ENCODE measurements at regions not wholly inside any gene's neighbourhood (a gene's known extent, or its start where the extent isn't known, plus 50 kb on each side); places are given as distances from the start of the nearest gene placed in this dataset.
"Not testable (repeated sequence)": the region's sequence is repeated elsewhere in the genome, so short reads cannot be mapped to it uniquely, and the experiment has no call there.

DNA sequence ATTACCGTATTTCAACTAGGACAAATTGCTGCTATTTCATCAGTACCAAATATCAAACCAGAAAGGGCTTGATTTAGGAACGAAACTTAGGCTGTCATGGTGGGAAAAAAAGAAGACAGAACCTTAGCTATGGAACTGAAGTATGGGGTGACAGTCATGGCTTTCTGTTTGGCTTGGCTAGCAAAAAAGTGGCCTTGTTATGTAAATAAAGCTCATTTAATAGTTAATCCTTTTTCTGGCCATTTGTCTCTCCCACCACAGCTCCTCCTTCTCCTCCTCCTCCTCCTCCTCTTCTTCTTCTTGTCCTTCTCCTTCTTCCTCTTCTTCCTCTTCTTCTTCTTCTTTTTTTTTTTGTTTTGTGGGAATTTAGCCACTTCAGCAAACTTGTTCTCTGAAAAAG lies 434.7 kb upstream of the NDST4 start:
- DNase-seq, result no peak

DNA sequence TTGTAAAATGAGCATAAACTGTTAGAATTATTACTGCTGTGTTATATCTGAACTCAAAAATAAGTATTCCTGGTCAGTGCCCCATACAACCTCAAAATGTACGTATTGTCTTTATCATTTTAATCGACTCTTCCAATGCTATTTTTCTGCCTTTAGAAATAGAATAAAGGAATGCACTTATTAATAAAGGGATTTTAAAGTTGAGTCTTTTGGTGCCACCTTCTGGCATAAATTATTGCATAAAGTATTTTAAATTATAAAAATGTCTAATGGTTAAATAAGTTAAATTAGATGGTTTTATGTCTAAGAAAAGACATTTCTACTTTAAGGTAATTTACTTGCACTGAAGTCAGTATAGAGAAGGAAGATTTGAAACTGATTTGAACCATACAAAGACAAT lies 424.0 kb upstream of the NDST4 start:
- no peak for DNase-seq

DNA sequence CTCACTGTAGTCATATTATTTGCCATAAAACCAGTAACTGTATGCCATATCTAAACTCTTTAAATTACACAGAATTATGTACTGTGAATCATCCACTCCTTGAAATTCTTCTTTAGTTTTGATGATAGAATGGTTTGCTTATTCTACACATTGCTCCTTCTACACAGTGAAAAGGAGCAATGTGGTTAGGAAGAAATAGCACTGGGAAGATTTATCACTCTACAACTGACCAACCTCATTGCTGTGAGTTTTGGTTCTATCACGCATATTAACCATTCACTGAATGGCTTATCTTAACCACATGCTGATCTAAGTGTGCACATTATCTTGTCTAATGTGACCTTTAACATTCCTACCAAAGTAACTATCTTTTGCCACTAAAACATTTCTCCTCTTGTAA lies 415.7 kb upstream of the NDST4 start:
- DNase-seq, result no peak

DNA sequence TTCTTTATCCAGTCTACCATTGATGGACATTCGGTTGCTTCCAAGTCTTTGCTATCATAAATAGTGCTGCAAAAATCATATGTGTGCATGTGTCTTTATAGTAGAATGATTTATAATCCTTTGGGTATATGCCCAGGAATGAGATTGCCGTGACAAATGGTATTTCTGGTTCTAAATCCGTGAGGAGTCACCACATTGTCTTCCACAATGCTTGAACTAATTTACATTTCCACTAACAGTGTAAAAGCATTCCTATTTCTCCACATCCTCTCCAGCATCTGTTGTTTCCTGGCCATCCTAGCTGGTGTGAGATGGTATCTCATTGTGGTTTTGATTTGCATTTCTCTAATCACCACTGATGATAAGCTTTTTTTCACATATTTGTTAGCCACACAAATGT lies 406.1 kb upstream of the NDST4 start:
- DNase-seq, result not testable (repeated sequence)

DNA sequence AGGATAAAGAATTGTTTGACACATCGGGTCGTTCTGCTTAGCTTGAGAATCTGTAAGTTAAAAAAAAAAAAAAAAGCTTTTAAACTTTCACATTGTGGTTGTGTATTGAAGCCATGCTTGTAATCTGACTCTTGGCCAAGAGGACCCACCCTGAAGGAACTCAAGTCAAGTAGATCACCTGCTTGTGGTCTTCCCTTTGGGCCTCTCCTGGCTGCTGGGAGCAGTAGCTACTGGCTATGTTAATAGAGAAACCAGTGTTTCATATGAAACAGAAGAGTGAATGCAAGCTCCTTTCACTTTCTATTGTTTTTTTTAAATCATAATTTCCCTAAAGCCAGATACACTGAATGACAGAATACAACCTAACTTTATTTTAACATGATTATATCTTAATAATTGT lies 402.4 kb upstream of the NDST4 start:
- no peak for DNase-seq

DNA sequence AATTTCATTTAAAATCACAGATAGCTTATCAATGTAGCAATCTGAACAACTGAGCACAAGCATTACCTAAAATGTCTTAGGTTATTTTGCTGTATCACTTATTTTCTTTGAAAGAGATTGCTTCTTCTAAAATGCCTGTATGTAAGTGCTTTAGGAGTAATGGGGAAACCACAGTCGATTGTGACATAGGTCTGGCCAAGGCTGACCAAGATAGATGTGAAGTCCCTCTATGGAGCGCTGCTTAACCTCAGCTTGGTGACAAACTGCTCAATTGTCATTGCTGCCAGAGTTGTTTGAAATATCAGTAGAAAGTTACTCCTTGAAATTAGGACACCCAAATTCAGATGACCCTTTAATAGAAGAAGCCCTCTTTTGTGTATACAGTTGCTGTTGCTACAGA lies 401.9 kb upstream of the NDST4 start:
- DNase-seq, result no peak

DNA sequence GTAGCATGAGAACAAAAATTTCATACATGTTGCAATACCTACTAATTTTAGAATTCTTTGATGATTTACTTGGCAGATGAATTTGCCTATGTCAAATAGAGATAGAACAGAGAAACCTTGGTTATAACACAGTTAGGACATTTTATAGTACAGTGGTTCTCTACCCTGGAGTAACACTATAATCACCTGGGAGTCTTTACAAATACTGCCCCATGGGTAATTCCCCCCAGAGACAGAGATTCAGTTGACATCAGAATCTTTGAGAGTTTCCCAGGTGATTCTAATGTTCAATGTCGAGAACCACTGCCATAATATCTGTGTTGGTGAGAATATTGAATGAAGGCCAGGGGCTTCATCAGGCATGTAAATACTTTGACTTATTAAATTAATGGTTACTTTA lies 401.3 kb upstream of the NDST4 start:
- no peak for DNase-seq

DNA sequence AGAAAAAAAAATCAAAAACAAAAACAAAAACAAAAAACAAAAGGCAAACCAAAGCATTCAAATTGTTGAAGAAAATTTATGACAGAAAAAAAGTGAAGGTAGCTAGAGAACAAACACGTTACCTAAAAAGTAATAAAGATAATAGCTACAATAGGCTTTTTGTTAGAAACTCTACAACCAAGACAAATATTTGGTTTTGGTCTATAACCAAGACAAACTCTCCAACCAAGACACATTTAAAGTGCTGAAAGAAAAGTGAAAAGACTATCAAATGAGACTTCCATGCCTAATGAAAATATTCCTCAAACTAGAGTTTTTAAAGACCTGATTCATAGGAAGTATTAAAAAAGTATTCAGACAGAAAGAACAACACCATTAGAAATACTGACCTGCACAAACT lies 391.9 kb upstream of the NDST4 start:
- no peak for DNase-seq

DNA sequence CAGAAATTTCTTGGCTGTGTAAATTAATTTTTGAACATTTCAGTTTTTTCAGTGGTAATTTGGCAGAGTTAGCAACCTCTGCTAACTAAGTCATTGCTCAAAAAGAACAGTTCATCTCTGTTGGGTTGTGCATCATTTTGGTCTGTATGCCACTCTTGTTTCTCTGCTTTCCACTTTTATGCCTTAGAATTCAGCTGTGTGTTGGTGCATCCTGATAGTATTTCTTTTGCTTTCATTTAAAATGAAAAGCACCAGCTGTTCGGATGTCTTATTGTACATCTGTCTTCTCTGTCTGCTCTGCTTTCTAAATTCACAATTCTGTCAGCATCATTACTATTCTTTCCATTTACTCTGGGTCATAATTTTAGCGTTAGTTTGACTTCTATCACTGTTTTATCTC lies 388.2 kb upstream of the NDST4 start:
- no peak for DNase-seq

DNA sequence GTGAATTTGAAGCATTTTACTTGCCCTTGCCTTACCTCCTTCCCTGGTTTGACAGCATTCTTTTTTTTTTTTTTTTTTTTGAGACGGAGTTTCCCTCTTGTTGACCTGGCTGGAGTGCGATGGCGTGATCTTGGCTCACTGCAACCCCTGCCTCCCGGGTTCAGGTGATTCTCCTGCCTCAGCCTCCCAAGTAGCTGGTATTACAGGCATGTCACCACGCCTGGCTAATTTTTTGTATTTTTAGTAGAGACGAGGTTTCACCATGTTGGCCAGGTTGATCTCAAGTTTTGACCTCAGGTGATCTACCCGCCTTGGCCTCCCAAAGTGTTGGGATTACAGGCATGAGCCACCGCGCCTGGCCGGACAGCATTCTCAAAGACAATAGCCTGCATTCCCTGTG lies 380.4 kb upstream of the NDST4 start:
- DNase-seq, result not testable (repeated sequence)

DNA sequence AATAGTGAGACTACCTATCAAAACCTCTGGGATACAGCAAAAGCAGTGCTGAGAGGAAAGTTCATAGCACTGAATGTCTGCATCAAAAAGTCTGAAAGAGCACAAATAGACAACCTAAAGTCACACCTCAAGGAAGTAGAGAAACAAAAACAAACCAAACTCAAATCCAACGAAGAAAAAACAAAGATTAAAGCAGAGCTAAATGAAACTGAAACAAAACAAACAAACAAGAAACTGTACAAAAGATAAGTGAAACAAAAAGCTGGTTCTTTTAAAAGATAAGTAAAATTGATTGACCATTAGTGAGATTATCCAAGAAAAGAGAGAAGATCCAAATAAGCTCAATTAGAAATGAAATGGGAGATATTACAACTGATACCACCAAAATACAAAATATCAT lies 378.3 kb upstream of the NDST4 start:
- no peak for DNase-seq

DNA sequence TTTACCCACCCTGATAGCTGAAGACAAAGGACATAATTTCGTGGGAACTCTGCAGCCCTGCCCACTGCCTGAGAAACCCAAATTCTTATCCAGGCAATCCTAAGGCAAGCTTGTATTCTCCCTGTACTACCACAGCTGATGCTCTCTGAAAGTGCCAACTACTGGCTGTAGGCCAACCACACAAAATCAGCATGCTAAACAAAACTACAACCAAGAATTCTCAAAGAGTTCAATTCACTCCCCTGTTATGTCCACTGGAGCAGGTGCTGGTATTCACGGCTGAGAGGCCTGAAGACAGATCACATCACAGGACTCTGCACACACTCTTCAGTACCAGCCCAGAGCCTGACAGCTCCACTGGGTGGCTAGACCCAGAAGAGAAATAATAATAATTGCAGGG lies 375.9 kb upstream of the NDST4 start:
- no peak for DNase-seq

DNA sequence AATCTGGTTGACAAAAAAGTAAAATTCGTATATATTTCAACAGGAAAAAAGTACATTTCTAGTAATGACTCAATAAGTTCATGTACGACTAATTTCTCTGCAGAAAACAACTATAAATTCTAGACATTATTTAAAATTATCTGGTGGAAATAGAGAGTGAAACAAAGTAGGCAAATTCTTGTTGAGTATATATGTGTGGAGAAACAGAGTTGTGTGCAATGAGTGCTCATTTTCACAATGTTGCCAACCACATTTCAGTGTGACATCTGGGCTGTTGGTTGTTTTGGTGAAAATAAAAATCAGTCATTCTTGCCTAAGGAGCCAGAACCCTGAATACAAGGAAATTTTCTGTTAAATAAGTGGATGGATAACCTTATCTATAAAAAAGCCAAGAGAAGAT lies 372.0 kb upstream of the NDST4 start:
- DNase-seq, result no peak

DNA sequence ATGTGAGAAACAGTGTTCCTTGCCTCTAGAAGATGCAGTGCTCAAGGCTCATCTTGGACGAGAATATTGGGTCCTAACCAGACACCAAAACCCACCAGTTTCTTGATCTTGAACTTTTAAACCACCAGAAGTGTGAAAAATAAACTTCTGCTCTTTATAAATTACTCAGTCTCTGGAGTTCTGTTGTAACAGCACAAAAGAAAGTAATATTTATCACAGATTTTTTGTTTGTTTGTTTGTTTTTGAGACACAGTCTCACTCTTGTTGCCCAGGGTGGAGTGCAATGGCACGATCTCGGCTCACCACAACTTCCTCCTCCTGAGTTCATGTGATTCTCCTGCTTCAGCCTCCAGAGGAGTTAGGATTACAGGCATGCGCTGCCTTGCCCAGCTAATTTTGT lies 371.1 kb upstream of the NDST4 start:
- no peak for DNase-seq

DNA sequence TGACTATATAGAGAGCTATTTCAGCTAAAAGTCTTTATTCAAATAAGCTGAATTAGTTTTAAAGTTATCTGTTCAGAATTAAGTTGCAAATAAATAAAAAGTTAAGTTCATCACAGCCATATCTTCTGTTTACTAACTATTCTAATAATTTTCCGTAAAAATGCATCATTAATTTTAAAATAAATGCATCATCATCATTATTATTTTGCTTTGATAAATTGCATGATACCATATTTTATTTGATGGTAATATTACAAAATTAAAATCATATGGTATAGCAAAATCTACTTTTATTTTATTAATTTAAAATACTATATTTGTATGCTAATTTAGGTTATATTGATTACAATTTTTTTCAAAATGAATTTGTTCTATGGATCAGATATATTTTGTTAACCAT lies 357.3 kb upstream of the NDST4 start:
- no peak for DNase-seq

DNA sequence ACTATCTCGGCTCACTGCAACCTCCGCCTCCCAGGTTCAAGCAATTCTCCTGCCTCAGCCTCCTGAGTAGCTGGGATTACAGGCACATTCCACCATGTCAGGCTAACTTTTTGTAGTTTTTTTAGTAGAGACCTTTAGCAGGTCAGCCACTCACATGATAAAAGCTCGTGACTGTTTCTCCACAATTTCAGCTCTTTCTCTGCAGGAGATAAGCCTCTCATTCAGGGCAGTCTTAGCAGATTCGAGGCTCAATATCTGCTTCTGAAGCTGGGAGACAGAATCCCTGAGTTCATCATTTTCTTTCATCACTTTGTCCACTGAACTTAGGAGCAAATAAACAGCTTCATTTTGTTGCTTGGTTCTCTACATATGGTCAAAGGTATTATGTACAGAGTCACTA lies 345.9 kb upstream of the NDST4 start:
- DNase-seq, result not testable (repeated sequence)

DNA sequence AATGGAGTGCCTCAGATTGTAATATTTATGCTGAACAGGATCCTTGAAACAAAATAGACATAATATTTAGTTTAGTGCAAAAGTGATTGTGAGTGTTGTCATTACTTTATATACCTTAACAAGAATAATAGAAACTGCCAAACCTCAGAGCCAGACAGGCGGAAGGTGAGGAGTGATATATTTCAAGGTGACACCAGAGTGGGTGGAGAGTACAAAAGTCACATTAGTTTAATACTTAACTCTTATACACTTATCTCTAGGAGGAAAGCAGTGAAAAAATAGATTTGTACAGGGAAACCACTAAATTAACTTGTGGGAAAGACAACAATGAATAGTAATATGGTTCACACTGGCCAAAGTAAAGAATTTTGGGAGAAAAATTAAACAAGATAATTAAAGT lies 342.8 kb upstream of the NDST4 start:
- no peak for DNase-seq

DNA sequence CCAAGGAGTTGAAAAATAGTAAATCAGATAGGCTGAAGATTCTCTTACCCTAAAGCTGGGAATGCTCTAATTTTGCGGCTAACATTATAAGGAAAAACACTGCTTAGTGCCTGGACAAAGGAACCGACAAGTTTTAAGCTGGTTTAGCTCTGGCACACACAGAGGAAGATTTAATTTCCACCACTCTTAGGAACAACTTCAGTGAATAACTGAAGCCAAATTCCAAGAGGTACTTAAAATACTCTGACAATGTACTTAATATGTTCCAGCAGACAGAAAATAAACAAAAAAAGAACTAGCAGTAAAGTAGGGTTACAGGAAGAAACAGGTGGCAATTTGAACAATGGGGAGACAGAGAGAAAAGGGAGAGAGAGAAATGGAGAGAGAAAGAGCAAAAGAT lies 340.8 kb upstream of the NDST4 start:
- no peak for DNase-seq

DNA sequence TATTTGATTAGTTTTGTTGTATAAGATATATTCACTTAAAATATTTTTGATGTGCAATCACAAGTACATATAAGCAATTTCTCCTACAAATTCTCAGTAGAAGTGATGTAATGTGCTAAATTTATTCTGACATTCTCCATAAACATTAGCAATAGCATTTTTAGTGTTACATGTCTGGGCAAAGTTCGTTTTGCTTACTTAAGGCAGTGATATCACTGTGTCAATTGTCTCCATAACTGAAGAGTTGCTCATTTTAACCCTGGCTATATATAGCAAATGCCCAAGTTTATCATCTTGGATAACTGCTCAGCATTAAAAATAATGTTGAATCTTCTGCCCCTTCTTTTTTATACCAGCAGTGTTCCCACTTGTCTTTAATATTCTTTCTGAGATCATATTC lies 340.0 kb upstream of the NDST4 start:
- DNase-seq, result no peak

DNA sequence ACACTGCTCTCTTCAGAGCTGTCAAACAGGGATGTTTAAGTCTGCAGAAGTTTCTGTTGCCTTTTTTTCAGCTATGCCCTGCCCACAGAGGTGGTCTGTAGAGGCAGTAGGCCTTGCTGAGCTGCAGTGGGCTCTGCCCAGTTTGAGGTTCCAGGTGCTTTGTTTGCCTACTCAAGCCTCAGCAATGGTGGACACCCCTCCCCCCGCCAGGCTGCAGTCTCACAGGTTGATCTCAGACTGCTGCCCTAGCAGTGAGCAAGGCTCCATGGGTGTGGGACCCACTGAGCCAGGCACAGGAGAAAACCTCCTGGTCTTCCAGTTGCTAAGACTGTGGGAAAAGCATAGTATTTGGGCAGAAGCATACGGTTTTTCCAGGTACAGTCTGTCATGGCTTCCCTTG lies 338.8 kb upstream of the NDST4 start:
- not testable (repeated sequence) for DNase-seq

DNA sequence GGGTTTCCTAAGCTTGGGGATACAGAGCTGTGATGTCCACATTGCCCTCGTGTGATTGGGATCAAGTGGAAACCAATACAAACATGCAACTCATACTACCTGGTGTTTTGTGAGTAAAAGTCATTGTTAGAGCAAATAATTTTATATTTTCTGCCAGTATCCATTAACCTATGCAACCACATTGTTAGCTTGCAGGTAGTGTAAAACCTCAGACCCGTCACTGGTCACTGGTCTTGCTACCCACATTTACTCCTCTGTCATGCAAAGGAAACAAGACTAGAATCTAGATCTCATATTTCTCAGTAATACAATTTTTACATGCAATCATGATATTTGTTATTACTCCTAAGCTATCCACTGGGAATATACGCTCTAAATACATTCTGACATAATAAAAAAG lies 324.3 kb upstream of the NDST4 start:
- DNase-seq, result no peak

DNA sequence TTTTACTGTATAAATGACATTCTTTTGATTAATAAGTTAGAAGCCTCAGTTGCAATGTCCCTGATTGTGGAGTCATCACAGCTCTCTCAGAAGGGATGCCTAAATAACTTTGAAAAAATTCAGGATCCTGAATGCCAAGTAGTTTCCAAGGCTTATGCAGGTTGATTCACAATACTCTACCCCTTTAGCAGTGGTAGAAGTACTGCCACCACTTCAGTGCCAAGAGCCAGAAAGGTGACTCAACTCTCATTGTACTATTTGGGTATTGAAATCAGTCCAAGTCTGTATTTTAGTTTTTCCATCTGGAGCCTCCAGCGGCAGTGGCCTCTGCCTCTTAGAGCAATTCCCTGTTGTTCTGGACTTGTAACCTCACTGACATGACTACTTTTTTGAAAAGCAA lies 320.1 kb upstream of the NDST4 start:
- no peak for DNase-seq

DNA sequence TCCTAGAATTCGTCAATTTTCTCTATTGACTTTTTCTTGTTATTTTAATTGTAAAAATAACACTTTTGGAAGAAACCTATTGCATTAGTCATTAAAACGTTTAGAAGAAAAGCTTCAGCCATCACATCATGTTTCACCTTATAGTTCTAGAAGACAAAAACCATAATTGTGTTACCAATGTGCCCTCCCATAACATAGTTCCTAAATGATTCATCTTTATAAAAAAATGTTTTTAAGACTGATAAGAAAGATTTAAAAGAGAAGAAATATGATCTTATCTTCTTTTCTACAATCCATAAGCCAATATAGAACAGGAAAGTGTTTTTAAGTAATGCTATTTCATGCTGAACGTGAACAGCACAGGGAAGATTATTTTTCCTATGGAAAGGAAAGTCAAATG lies 316.6 kb upstream of the NDST4 start:
- no peak for DNase-seq

DNA sequence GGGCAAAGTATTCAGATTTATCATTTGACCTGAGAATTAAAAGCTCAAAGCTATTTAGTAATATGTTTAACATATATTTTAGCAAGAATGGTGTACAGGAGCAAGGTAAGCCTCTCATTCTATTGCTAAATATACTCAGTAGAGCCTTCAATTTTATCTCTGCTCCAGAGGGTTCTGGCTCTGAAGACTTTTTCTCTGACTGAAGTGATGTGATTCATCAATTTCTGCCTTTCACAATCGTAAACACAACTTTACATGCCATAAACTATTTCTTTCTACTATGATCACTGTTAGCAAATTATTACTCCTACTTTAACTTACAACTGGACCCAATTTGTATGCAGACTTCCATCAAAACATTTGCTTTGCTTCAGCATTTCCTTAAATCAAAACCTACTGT lies 315.0 kb upstream of the NDST4 start:
- DNase-seq, result no peak

DNA sequence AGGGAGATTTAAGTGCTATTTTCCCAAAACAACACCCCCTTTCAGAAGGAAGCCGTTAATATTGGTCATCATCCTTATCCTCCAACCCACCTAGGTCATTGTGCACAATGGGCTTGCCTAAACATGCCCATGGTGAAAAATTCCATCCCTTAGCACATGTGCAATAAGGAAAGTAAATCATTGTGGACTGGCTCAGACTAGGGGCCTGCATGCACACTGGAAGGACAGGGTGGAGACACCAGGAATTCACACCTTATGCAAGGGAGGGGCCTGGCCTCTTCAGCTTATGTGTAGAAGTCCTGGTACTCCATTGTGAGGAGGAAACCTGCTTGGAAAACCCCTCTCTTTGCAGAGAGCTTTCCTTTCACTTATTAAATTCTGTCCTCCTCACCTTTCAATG lies 311.4 kb upstream of the NDST4 start:
- DNase-seq, result no peak

DNA sequence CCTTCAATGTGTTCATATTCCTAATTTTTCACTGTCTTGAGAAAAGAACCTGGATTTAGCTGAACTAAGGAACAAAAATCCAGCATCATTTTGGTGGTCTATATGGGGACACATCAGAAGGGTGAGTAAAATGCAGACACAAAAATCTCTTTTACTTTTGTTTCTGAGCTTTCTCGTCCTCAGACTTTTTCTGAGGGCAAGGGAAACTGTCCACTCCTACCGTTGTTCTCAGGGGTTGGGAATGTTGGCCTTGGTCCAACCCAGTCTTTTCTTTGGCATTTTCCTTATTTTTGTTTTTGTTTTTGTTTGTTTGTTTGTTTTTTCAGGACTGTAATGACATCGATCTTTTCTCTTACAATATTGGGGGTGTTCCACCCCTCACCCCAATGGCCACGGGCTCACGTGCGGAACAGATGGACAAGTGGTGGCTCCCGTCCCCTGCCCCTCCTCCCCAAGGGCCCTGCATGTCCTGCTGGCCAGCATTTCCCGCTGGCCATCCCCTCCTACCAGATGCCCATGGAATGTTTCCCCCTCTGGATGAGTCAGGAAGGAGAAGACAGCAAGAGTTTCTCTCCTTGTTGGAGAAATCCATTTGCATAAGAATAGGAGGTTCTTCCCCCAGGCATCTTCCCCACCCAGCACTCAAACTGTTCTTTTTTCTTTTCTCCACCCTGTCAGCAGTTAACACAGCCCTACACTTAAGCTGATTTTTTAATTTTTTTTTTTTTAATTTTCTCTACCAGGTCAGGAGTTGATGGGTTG lies 305.4 kb upstream of the NDST4 start:
- DNase-seq, result no peak

Data from stimulated activated CD8-positive, alpha-beta memory T cell treated with anti-CD3 and anti-CD28 coated beads, Interleukin-4, amount 100 ng/mL, for 48 hours (primary cell).